Neural crest cell (in vitro differentiated cells): ENCODE measurements at regions not wholly inside any gene's neighbourhood (a gene's known extent, or its start where the extent isn't known, plus 50 kb on each side); places are given as distances from the start of the nearest gene placed in this dataset.

Experiments used
- DNase-seq: peaks from one replicate; pipeline ENCODE4 v3.0.0; 2021; ENCODE audit warnings: low read depth, mixed read lengths, low spot score
- H3K27ac Mint-ChIP-seq: one replicate; pipeline ENCODE4 v1.8.0; 2021; ENCODE audit warnings: mild to moderate bottlenecking, mixed read lengths; ENCODE audit not compliant: unreplicated experiment
- H3K27me3 Mint-ChIP-seq: 2 replicates; pipeline ENCODE4 v1.8.0; 2021; ENCODE audit warnings: low read depth, mild to moderate bottlenecking, mixed read lengths
- H3K36me3 Mint-ChIP-seq: 2 replicates; pipeline ENCODE4 v1.8.0; 2021; ENCODE audit warnings: low read depth, mild to moderate bottlenecking, mixed read lengths
- H3K4me1 Mint-ChIP-seq: 2 replicates; pipeline ENCODE4 v1.8.0; 2021; ENCODE audit warnings: mixed read lengths
- H3K4me3 Mint-ChIP-seq: one replicate; pipeline ENCODE4 v1.8.0; 2021; ENCODE audit warnings: mild to moderate bottlenecking, mixed read lengths
- H3K9me3 Mint-ChIP-seq: 2 replicates; pipeline ENCODE4 v1.8.0; 2021; ENCODE audit warnings: mixed read lengths
- TF ChIP-seq, protein P1 (sequence below): fragments of 200-600 bp; sonication (generic); conservative IDR thresholded peaks from 2 replicates; pipeline ENCODE4 v1.5.0; 2021; ENCODE audit warnings: antibody characterized with exemption, mild to moderate bottlenecking

DNA sequence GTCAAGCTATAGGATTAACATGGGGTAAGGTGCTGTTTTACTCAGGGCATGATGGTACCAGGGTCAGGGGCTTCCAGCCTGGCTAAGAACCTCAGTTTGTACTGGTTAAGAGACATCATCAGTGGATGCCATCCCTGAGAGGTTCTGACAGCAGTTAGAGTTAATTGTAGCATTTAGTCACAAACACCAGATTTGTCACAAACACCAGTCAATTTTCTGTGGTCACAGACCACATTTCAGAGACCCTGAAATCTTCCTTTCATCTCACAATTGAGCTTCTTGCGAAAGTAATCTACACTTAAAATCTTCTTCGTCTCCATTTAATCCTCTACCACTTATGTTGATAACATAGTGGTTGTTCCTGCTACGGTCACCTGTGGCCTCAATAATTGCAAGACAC is 143.0 kb upstream of the EGLN3 start:
- Mint-ChIP-seq H3K27ac (no peak overlapping the region), H3K4me1 (peaks cover 8% of the 10 kb centered on the region), H3K36me3 (no peaks in the 10 kb centered on the region), H3K9me3 (no peaks in the 10 kb centered on the region), H3K27me3 (no peaks in the 10 kb centered on the region), H3K4me3 (no peak overlapping the region)
- DNase-seq, result no peak
- TF ChIP-seq, protein P1, sequence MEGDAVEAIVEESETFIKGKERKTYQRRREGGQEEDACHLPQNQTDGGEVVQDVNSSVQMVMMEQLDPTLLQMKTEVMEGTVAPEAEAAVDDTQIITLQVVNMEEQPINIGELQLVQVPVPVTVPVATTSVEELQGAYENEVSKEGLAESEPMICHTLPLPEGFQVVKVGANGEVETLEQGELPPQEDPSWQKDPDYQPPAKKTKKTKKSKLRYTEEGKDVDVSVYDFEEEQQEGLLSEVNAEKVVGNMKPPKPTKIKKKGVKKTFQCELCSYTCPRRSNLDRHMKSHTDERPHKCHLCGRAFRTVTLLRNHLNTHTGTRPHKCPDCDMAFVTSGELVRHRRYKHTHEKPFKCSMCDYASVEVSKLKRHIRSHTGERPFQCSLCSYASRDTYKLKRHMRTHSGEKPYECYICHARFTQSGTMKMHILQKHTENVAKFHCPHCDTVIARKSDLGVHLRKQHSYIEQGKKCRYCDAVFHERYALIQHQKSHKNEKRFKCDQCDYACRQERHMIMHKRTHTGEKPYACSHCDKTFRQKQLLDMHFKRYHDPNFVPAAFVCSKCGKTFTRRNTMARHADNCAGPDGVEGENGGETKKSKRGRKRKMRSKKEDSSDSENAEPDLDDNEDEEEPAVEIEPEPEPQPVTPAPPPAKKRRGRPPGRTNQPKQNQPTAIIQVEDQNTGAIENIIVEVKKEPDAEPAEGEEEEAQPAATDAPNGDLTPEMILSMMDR, result no peak

DNA sequence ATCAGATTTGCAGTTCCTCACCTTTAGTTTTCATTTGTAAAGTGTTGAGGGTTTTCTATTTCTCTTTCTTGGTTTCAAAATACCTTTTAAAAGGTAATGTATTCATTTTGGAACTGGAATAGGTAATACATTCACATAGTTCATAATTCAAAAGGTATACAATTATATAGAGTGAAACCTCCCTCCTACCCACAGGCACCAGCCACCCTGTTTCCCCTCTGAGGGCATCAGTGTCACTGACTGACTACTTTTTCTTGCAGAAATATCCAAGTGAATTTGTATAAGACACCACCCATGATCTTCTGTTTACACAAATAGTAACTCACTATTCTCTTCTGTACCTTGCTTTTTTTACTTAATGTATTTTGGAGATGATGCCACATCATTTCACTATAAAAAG is 139.6 kb upstream of the EGLN3 start:
- H3K27ac Mint-ChIP-seq, result no peak overlapping the region
- H3K27me3 Mint-ChIP-seq, result no peaks in the 10 kb centered on the region
- H3K4me1 Mint-ChIP-seq, result no peaks in the 10 kb centered on the region
- TF ChIP-seq, protein P1, result no peak
- H3K4me3 Mint-ChIP-seq, result no peak overlapping the region
- H3K9me3 Mint-ChIP-seq, result no peaks in the 10 kb centered on the region
- DNase-seq, result no peak
- H3K36me3 Mint-ChIP-seq, result no peaks in the 10 kb centered on the region

DNA sequence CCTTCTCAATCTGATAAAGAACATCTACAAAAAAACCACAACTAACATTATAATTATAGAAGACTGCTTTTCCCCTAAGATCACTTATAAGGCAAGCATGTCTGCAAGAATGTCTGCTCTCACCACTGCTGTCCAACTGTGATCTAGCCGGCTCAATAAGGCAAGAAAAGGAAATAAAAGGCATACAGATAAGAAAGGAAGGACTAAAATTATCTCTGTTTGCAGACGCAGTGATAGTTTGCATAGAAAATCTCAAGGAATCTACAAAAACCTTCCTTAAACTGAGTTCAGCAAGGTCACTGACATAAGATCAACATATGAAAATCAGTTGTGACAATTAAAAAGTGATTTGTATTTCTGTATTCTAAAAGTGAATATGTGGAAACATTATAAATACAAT is 138.0 kb upstream of the EGLN3 start:
- no peak overlapping the region for H3K27ac Mint-ChIP-seq
- H3K9me3 Mint-ChIP-seq, result no peaks in the 10 kb centered on the region
- H3K4me1 Mint-ChIP-seq, result no peaks in the 10 kb centered on the region
- H3K36me3 Mint-ChIP-seq, result no peaks in the 10 kb centered on the region
- no peaks in the 10 kb centered on the region for H3K27me3 Mint-ChIP-seq
- TF ChIP-seq, protein P1, result no peak
- no peak for DNase-seq
- no peak overlapping the region for H3K4me3 Mint-ChIP-seq

DNA sequence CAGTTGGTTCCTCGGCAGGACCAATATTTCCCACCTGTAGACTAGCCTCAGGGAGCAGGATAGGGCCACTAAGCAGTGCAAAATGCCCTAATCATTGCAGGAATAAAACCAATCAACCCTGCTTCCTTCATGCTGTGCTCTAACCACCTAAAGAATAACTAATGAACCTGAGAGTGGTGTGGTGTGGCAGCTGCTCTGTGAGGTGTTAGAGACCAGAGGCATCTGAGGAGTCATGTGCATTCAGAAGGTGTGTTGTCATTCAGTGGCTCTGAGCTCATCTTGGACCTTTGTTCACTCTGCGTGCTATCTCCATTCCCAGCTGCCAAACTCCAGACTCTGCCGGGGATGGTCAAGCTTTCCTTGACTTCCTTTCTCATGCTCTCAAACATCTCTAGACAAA is 136.7 kb upstream of the EGLN3 start:
- no peaks in the 10 kb centered on the region for H3K36me3 Mint-ChIP-seq
- DNase-seq, result no peak
- no peaks in the 10 kb centered on the region for H3K9me3 Mint-ChIP-seq
- no peak overlapping the region for H3K4me3 Mint-ChIP-seq
- no peaks in the 10 kb centered on the region for H3K27me3 Mint-ChIP-seq
- H3K27ac Mint-ChIP-seq, result no peak overlapping the region
- TF ChIP-seq, protein P1, result no peak
- H3K4me1 Mint-ChIP-seq, result no peaks in the 10 kb centered on the region

DNA sequence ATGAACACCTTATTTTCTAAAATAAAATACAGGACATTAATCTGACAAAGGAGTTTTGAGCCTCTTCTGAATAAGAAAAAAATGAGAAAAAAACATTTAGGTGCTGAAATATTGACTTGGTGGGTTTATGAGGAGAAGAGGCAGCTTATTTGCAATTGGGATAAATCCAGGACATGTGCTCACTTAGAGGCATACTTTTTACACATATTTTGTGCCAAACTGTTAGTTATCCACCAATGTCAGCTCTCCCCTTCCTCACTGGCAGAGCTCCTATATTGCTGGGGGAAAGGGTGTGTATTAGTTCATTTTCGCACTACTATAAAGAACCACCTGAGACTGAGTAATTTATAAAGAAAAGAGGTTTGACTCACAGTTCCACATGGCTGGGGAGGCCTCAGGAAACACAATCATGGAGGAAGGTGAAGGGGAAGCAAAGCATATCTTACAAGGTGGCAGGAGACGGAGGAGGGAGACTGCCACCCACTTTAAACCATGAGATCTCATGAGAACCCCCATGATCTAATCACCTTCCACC is 135.4 kb upstream of the EGLN3 start:
- no peaks in the 10 kb centered on the region for H3K9me3 Mint-ChIP-seq
- H3K27me3 Mint-ChIP-seq, result no peaks in the 10 kb centered on the region
- no peak overlapping the region for H3K27ac Mint-ChIP-seq
- H3K36me3 Mint-ChIP-seq, result no peaks in the 10 kb centered on the region
- TF ChIP-seq, protein P1, result no peak
- peaks cover 5% of the 10 kb centered on the region for H3K4me1 Mint-ChIP-seq
- no peak for DNase-seq
- H3K4me3 Mint-ChIP-seq, result no peak overlapping the region

DNA sequence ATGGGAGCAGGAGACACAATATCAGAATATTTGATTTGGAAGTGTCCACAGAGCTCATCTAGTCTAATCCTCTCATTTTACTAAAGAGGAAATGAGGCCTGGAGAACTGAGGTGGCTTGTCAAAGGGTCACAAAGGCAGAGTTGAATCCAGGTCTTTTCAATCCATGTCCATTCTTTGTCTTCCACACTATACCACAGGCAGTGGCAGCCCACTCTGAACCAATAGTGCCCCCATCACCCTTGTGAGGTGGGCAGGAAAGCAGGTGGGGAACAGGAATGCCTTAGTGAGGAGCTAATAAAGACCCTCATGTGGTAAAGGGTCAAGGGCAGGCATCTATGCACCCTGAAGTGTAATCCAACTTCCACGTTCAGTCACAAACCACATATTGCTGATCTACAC is 134.8 kb upstream of the EGLN3 start:
- H3K36me3 Mint-ChIP-seq, result no peaks in the 10 kb centered on the region

More for the DNA sequence above, 134.8 kb upstream of the EGLN3 start:
- peaks cover 10% of the 10 kb centered on the region for H3K4me1 Mint-ChIP-seq
- H3K4me3 Mint-ChIP-seq, result no peak overlapping the region
- TF ChIP-seq, protein P1, result no peak
- no peaks in the 10 kb centered on the region for H3K9me3 Mint-ChIP-seq
- DNase-seq, result no peak
- H3K27me3 Mint-ChIP-seq, result no peaks in the 10 kb centered on the region
- no peak overlapping the region for H3K27ac Mint-ChIP-seq
